ENCODE measurements at regions not wholly inside any gene's neighbourhood (a gene's known extent, or its start where the extent isn't known, plus 50 kb on each side); places are given as distances from the start of the nearest gene placed in this dataset.
A peak's percentile ranks its signal among the peaks of the same experiment; 100 is the strongest.
"Not testable (repeated sequence)": the region's sequence is repeated elsewhere in the genome, so short reads cannot be mapped to it uniquely, and the experiment has no call there.

DNA sequence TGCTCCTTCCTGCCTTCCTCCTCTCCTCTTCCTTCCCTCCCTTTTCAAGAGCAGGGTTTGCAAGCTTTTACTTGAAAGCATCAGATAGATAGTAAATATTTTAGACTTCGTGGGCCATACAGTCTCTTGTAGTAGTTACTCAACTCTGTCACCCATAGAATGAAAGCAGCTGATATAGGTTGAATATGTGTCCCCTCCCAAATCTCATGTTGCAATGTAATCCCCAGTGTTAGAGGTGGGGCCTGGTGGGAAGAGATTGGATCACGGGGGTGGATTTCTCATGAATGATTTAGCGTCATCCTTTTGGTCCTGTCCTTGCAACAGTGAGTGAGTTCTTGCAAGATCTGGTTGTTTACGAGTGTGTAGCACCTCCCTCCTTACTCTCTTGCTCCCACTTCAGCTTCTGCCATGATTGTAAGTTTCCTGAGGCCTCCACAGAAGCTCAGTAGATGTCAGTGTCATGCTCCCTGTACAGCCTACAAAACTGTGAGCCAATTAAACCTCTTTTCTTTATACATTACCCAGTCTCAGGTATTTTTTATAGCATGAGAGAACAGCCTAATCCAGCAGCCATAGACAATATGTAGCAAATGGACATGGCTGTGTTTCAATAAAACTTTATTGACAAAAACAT, 124.7 kb downstream of the ART5 start:
- peaks cover 79% of the 10 kb centered on the region for H3K27me3 Mint-ChIP-seq (ENCODE audit: unreplicated experiment)
- H3K4me3 Mint-ChIP-seq (ENCODE audit: low read depth, unreplicated experiment); H3K9me3 Mint-ChIP-seq (ENCODE audit: low read depth, unreplicated experiment); DNase-seq; H3K36me3 Mint-ChIP-seq (ENCODE audit: insufficient read depth, unreplicated experiment); BruUV-seq (replicated peaks); H3K27ac Mint-ChIP-seq (ENCODE audit: unreplicated experiment); intact Hi-C loops (cut with micrococcal nuclease; ENCODE audit: unreplicated experiment); CTCF ChIA-PET; H3K4me1 Mint-ChIP-seq (ENCODE audit: low read depth, unreplicated experiment): not testable (repeated sequence)

GRCh38 chr11:3516345-3516933, 125.4 kb downstream of the ART5 start:
- H3K4me3 Mint-ChIP-seq (ENCODE audit: low read depth, unreplicated experiment); H3K27ac Mint-ChIP-seq (ENCODE audit: unreplicated experiment); H3K36me3 Mint-ChIP-seq (ENCODE audit: insufficient read depth, unreplicated experiment); CTCF ChIA-PET; DNase-seq; intact Hi-C loops (cut with micrococcal nuclease; ENCODE audit: unreplicated experiment); BruUV-seq (replicated peaks); H3K9me3 Mint-ChIP-seq (ENCODE audit: low read depth, unreplicated experiment): not testable (repeated sequence)
- Mint-ChIP-seq H3K27me3 (ENCODE audit: unreplicated experiment) (peaks cover 85% of the 10 kb centered on the region), H3K4me1 (ENCODE audit: low read depth, unreplicated experiment) (peaks cover 13% of the 10 kb centered on the region)

DNA sequence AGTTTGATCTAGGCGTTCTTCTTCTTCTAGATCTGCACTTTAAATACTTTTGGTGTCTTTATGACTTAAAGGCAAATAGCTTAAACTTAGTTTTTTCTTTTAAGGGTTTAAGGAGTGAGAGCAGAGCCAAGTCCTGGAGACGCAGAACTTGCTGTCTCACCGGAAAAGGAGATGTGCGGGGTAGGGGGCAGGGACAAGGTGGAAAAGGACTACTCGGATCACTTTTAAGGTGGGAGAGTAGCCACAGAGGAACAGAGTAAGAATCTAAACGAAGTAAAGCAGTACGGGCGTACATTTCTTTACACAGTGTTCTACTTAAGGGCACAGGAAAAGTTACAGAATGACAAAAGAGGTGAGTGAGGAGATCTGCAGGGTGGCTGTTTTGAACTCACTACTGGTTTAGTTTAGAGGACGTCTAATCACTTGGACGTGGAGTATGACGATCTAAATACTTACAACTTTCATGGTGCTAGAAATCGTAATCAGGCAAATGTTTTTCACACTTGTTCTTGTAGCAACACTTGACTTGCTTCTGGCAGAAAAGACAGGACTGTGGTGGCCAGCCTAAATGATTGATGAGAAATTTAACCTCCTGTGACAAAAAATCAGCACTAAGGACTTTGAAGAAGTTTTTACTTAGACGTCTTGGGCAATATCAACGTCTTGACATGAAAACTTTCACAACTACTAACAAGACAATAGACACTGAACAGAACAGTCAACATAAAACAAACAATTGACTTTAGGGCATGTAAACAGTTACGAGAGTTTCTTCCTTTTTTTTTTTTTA, 127.0 kb downstream of the ART5 start:
- DNase-seq; BruUV-seq (replicated peaks); H3K9me3 Mint-ChIP-seq (ENCODE audit: low read depth, unreplicated experiment); H3K27ac Mint-ChIP-seq (ENCODE audit: unreplicated experiment); H3K36me3 Mint-ChIP-seq (ENCODE audit: insufficient read depth, unreplicated experiment); H3K4me3 Mint-ChIP-seq (ENCODE audit: low read depth, unreplicated experiment); CTCF ChIA-PET; intact Hi-C loops (cut with micrococcal nuclease; ENCODE audit: unreplicated experiment): not testable (repeated sequence)
- H3K4me1 Mint-ChIP-seq (ENCODE audit: low read depth, unreplicated experiment), result peaks cover 11% of the 10 kb centered on the region
- peaks cover 89% of the 10 kb centered on the region for H3K27me3 Mint-ChIP-seq (ENCODE audit: unreplicated experiment)

DNA sequence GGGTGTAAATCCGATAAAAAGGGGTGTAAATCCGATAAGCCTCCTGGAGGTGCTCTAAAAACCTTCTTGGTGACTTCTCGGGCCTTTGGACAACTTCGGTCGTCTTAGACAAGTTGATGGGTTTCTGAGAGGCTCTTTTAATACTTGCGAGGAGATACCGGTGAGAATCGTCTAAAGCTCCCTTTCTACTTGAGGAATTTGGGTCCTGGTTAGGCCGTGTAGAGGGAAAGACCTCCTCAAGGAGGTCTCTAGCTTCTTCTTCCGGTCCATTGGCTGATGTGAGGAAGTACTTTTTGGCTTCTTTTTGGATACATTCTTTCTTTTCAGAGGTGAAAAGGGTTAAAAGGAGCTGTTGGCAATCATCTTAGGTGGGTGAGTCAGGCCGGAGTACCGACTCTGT, 128.5 kb downstream of the ART5 start:
- DNase-seq; H3K4me3 Mint-ChIP-seq (ENCODE audit: low read depth, unreplicated experiment); intact Hi-C loops (cut with micrococcal nuclease; ENCODE audit: unreplicated experiment); BruUV-seq (replicated peaks); H3K36me3 Mint-ChIP-seq (ENCODE audit: insufficient read depth, unreplicated experiment); H3K9me3 Mint-ChIP-seq (ENCODE audit: low read depth, unreplicated experiment); CTCF ChIA-PET; H3K27ac Mint-ChIP-seq (ENCODE audit: unreplicated experiment): not testable (repeated sequence)
- Mint-ChIP-seq H3K27me3 (ENCODE audit: unreplicated experiment) (peaks cover 84% of the 10 kb centered on the region), H3K4me1 (ENCODE audit: low read depth, unreplicated experiment) (peaks cover 11% of the 10 kb centered on the region)

DNA sequence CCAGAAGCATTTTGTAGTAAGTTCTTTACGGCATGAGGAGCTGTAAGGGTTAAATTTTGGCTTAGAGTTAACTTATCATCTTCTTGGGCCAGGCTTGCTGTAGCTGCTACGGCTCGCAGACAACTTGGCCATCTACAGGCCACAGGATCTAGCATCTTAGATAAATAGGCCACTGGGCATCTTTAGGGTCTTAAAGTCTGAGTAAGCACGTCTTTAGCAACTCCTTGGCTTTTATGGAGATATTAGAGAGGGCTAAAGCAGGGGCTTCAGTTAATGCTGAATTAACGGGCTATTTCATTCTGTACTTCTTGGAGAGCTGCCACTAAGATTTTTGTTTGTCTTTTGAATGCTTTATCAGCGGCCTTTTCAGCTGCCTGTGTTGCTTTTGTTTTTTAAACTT, 129.0 kb downstream of the ART5 start:
- intact Hi-C loops (cut with micrococcal nuclease; ENCODE audit: unreplicated experiment); DNase-seq; H3K27ac Mint-ChIP-seq (ENCODE audit: unreplicated experiment); CTCF ChIA-PET; H3K36me3 Mint-ChIP-seq (ENCODE audit: insufficient read depth, unreplicated experiment); H3K4me3 Mint-ChIP-seq (ENCODE audit: low read depth, unreplicated experiment); H3K9me3 Mint-ChIP-seq (ENCODE audit: low read depth, unreplicated experiment); BruUV-seq (replicated peaks): not testable (repeated sequence)
- peaks cover 82% of the 10 kb centered on the region for H3K27me3 Mint-ChIP-seq (ENCODE audit: unreplicated experiment)
- H3K4me1 Mint-ChIP-seq (ENCODE audit: low read depth, unreplicated experiment), result peaks cover 11% of the 10 kb centered on the region

GRCh38 chr11:3512133-3512703, 129.6 kb downstream of the ART5 start:
- Mint-ChIP-seq H3K4me3 (ENCODE audit: low read depth, unreplicated experiment) (peak overlapping the region; percentile 35), H3K4me1 (ENCODE audit: low read depth, unreplicated experiment) (peaks cover 11% of the 10 kb centered on the region), H3K27me3 (ENCODE audit: unreplicated experiment) (peaks cover 77% of the 10 kb centered on the region)
- intact Hi-C loops (cut with micrococcal nuclease; ENCODE audit: unreplicated experiment); H3K9me3 Mint-ChIP-seq (ENCODE audit: low read depth, unreplicated experiment); H3K27ac Mint-ChIP-seq (ENCODE audit: unreplicated experiment); CTCF ChIA-PET; H3K36me3 Mint-ChIP-seq (ENCODE audit: insufficient read depth, unreplicated experiment); BruUV-seq (replicated peaks): not testable (repeated sequence)
- DNase-seq, result peak; percentile 41

DNA sequence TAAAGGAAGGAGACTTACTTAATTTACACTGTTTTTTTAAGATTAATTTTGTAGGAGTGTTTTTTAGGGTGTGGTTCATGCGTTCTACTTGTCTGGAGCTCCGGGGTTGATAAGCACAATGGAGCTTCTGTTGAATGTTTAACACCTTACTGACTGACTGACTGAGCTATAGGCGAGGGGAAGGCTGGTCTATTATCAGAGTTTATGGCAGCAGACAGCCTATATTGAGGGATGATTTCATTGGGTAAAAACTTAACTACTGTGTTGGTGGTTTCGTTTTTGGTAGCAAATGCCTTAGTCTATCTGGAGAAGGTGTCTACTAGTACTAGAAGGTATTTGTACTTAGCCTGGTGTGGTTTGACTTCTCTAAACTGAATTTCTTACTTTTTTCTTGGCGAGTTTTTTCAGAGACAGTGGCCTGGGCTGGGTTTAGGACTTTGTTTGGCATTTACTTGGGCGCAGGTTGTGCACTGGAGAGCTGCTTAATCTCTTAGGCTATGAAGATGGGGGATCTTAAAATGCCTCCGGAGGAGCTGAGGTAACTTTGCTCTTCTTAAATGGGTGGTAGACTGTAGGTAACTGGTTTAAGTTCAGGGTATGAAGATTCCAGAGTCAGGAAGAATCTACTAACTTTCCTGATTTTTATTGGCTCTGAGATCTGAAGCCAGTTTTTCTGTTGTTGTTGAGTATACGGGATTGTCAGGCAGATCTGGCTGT, 130.2 kb downstream of the ART5 start:
- intact Hi-C loops (cut with micrococcal nuclease; ENCODE audit: unreplicated experiment); H3K9me3 Mint-ChIP-seq (ENCODE audit: low read depth, unreplicated experiment); H3K27ac Mint-ChIP-seq (ENCODE audit: unreplicated experiment); CTCF ChIA-PET; BruUV-seq (replicated peaks); H3K36me3 Mint-ChIP-seq (ENCODE audit: insufficient read depth, unreplicated experiment); DNase-seq: not testable (repeated sequence)
- H3K4me3 Mint-ChIP-seq (ENCODE audit: low read depth, unreplicated experiment), result peak overlapping the region; percentile 35
- H3K4me1 Mint-ChIP-seq (ENCODE audit: low read depth, unreplicated experiment), result peaks cover 11% of the 10 kb centered on the region
- peaks cover 71% of the 10 kb centered on the region for H3K27me3 Mint-ChIP-seq (ENCODE audit: unreplicated experiment)

- H3K4me3 Mint-ChIP-seq (ENCODE audit: low read depth, unreplicated experiment); BruUV-seq (replicated peaks); intact Hi-C loops (cut with micrococcal nuclease; ENCODE audit: unreplicated experiment); H3K27ac Mint-ChIP-seq (ENCODE audit: unreplicated experiment); CTCF ChIA-PET; DNase-seq; H3K36me3 Mint-ChIP-seq (ENCODE audit: insufficient read depth, unreplicated experiment); H3K9me3 Mint-ChIP-seq (ENCODE audit: low read depth, unreplicated experiment): not testable (repeated sequence)
- H3K4me1 Mint-ChIP-seq (ENCODE audit: low read depth, unreplicated experiment), result peaks cover 11% of the 10 kb centered on the region
- peaks cover 50% of the 10 kb centered on the region for H3K27me3 Mint-ChIP-seq (ENCODE audit: unreplicated experiment)
Measured at GRCh38 chr11:3509563-3509962, 130.6 kb upstream of the ZNF195 start.

DNA sequence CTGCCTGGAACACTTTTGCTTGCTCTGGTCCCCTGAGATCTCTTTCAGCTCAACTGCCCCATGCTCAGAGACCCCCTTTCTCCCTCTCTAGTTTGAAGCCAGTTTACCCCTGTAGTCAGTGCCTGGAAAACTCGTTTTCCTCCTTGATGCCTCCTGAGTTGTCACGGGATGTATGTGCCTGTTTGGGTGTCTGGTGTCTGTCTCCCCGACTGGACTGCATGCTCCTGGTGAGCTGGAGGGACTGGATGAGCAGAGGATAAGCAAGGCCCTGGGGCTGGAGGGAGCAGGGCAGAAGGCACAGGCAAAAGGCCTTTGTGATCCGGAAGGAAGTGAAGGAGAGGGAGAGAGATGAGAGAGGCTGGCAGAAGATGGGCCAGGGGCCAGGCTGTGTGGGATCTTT, 120.3 kb upstream of the ZNF195 start:
- H3K27me3 Mint-ChIP-seq (ENCODE audit: unreplicated experiment), result peaks cover 45% of the 10 kb centered on the region
- CTCF ChIA-PET; H3K4me3 Mint-ChIP-seq (ENCODE audit: low read depth, unreplicated experiment); DNase-seq; H3K27ac Mint-ChIP-seq (ENCODE audit: unreplicated experiment); H3K9me3 Mint-ChIP-seq (ENCODE audit: low read depth, unreplicated experiment); H3K4me1 Mint-ChIP-seq (ENCODE audit: low read depth, unreplicated experiment); intact Hi-C loops (cut with micrococcal nuclease; ENCODE audit: unreplicated experiment); H3K36me3 Mint-ChIP-seq (ENCODE audit: insufficient read depth, unreplicated experiment); BruUV-seq (replicated peaks): not testable (repeated sequence)
